ENCODE measurements at regions not wholly inside any gene's neighbourhood (a gene's known extent, or its start where the extent isn't known, plus 50 kb on each side); places are given as distances from the start of the nearest gene placed in this dataset.

GRCh38 chr14:99055816-99056215 lies 216.2 kb downstream of the BCL11B start:
- TF ChIP-seq MAX (IDR thresholded peaks at IDR 0.05), result no peak
- no peak for TF ChIP-seq REST (IDR thresholded peaks at IDR 0.05; ENCODE audit: low read depth)
- TF ChIP-seq FOXM1 (IDR thresholded peaks at IDR 0.05; ENCODE audit: borderline replicate concordance, low read depth), result no peak
- TF ChIP-seq EP300 (IDR thresholded peaks at IDR 0.05; ENCODE audit: borderline replicate concordance), result no peak
- TF ChIP-seq NFIC (IDR thresholded peaks at IDR 0.05), result no peak
- no peak for TF ChIP-seq TAF1 (IDR thresholded peaks at IDR 0.05; ENCODE audit: low read depth)
- TF ChIP-seq CREB1 (IDR thresholded peaks at IDR 0.05; ENCODE audit: low read depth), result no peak
- TF ChIP-seq EGR1 (IDR thresholded peaks at IDR 0.05), result no peak
- TF ChIP-seq TEAD4 (IDR thresholded peaks at IDR 0.05), result no peak
- no peak for TF ChIP-seq CEBPB (IDR thresholded peaks at IDR 0.05)

DNA sequence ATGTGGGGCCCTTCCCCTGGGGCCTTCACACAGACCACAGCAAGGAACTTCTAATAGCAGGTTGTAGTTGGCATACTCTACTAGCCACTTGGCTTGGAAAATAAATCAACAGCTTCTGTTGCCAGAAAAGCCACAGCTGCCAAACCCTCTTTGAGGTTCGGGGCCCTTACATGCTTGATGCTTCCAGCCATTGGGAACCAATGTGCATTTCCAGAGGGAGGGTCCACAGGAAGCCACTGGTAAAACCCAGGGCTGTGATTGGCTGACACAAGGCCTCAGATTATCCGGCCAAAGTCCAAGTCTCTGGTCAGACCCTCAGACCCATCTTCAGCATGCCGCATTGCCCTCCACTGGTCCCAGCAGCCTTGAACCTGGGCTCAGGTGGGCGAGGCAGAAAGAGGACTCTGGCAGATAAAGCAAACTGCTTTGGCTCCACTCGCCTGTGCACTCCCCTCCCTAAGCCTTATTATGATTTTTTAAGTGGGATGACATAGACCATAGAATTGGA lies 214.4 kb downstream of the BCL11B start:
- TF ChIP-seq ZBTB7A (IDR thresholded peaks at IDR 0.05; ENCODE audit: low read depth), result no peak

DNA sequence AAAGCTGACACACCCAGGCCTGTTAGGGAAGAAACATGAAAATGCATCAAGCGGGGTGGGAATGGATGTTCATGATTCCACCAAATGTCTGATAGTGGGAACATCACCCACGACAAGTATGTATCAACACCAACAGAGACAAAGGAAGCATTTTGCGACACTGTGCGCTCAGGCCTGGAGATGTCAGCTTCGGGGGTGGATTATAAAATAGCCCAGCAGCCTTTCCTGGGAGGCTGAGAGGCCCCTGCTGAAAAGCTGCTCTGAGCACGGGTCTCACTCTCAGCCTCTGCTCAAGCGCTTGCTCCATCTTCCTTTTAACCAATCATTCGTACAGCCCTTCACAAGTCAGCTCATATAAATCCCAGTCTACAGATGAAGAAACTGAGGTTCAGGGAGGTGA lies 213.5 kb downstream of the BCL11B start:
- TF ChIP-seq TAF1 (IDR thresholded peaks at IDR 0.05; ENCODE audit: low read depth) (no peak), CEBPB (IDR thresholded peaks at IDR 0.05) (no peak), EGR1 (IDR thresholded peaks at IDR 0.05) (no peak), YY1 (IDR thresholded peaks at IDR 0.05; ENCODE audit: low read depth) (no peak), RAD21 (IDR thresholded peaks at IDR 0.05; ENCODE audit: low read depth) (no peak), REST (IDR thresholded peaks at IDR 0.05; ENCODE audit: low read depth) (no peak), EP300 (IDR thresholded peaks at IDR 0.05; ENCODE audit: borderline replicate concordance) (no peak), TCF12 (IDR thresholded peaks at IDR 0.05; ENCODE audit: low read depth) (no peak), ZBTB7A (IDR thresholded peaks at IDR 0.05; ENCODE audit: low read depth) (no peak)
- TF ChIP-seq, protein P1, sequence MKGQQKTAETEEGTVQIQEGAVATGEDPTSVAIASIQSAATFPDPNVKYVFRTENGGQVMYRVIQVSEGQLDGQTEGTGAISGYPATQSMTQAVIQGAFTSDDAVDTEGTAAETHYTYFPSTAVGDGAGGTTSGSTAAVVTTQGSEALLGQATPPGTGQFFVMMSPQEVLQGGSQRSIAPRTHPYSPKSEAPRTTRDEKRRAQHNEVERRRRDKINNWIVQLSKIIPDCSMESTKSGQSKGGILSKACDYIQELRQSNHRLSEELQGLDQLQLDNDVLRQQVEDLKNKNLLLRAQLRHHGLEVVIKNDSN (IDR thresholded peaks at IDR 0.05), result no peak

GRCh38 chr14:99062216-99062615 lies 209.8 kb downstream of the BCL11B start:
- TF ChIP-seq REST (IDR thresholded peaks at IDR 0.05; ENCODE audit: low read depth), result no peak
- no peak for TF ChIP-seq RAD21 (IDR thresholded peaks at IDR 0.05; ENCODE audit: low read depth)
- no peak for TF ChIP-seq TCF12 (IDR thresholded peaks at IDR 0.05; ENCODE audit: low read depth)
- no peak for TF ChIP-seq FOXM1 (IDR thresholded peaks at IDR 0.05; ENCODE audit: borderline replicate concordance, low read depth)
- TF ChIP-seq EP300 (IDR thresholded peaks at IDR 0.05; ENCODE audit: borderline replicate concordance), result no peak
- no peak for TF ChIP-seq CEBPB (IDR thresholded peaks at IDR 0.05)
- no peak for TF ChIP-seq NFIC (IDR thresholded peaks at IDR 0.05)
- TF ChIP-seq EGR1 (IDR thresholded peaks at IDR 0.05), result no peak
- no peak for TF ChIP-seq MAX (IDR thresholded peaks at IDR 0.05)
- no peak for TF ChIP-seq CREB1 (IDR thresholded peaks at IDR 0.05; ENCODE audit: low read depth)
- TF ChIP-seq YY1 (IDR thresholded peaks at IDR 0.05; ENCODE audit: low read depth), result no peak
- no peak for TF ChIP-seq TEAD4 (IDR thresholded peaks at IDR 0.05)
- TF ChIP-seq ZBTB7A (IDR thresholded peaks at IDR 0.05; ENCODE audit: low read depth), result no peak
- TF ChIP-seq, protein P1 (IDR thresholded peaks at IDR 0.05), result no peak
- no peak for TF ChIP-seq TAF1 (IDR thresholded peaks at IDR 0.05; ENCODE audit: low read depth)
